HG02759 (cell line): ENCODE measurements at regions not wholly inside any gene's neighbourhood (a gene's known extent, or its start where the extent isn't known, plus 50 kb on each side); places are given as distances from the start of the nearest gene placed in this dataset.
"Not testable (repeated sequence)": the region's sequence is repeated elsewhere in the genome, so short reads cannot be mapped to it uniquely, and the experiment has no call there.

Source experiments
- ATAC-seq: cut with Tn5 transposase; IDR thresholded peaks from one replicate; pipeline ENCODE4 v1.9.1; 2021; ENCODE audit warnings: mild to moderate bottlenecking, moderate library complexity; ENCODE audit not compliant: unreplicated experiment

- no peak for ATAC-seq
Measured at GRCh38 chr15:100764778-100765466, 114.7 kb upstream of the ALDH1A3 start.

DNA sequence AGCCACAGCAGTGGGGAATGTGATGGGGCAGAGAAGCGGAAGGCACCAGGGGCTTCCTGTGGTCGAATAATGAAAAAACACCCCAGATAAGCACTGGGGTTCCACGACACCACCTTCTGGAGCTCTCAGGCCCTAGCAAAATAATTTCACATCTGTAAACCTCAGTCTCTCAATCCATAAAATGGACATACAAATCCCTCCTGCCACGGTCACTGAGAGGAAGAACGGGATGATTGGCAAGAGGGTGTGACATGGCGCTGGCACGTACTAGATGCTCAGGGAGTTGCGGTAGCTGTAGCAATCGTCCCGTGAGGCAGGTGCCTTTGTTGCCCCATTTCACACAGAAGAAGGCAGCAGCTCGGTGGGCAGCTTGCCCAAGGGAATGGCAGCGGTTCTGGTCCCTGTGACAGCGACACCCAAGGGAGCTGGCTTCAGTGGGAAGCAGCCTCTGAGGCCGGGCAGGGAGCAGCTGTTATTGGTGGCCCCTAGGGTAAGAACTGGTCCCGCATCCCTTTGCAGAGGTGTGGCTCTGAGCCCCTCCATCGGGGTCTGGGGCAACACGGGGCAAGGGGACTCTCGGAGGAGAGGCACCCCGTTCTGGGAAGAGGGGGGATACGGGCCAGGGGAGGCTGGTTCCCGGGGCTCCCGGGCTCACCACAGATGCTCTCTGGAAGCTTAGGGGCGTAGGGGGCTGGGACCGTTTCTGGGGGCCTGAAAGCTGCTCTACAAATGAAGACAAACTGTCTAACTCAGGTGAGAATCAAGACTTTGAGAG, 114.0 kb upstream of the ALDH1A3 start:
- no peak for ATAC-seq

GRCh38 chr15:100766243-100767000, 113.2 kb upstream of the ALDH1A3 start:
- no peak for ATAC-seq

- ATAC-seq, result no peak
Measured at GRCh38 chr15:100767001-100767825, 112.4 kb upstream of the ALDH1A3 start.

GRCh38 chr15:100768501-100768931, 111.1 kb upstream of the ALDH1A3 start:
- ATAC-seq, result no peak

- ATAC-seq, result no peak
Measured at GRCh38 chr15:100769043-100769974, 110.3 kb upstream of the ALDH1A3 start.

DNA sequence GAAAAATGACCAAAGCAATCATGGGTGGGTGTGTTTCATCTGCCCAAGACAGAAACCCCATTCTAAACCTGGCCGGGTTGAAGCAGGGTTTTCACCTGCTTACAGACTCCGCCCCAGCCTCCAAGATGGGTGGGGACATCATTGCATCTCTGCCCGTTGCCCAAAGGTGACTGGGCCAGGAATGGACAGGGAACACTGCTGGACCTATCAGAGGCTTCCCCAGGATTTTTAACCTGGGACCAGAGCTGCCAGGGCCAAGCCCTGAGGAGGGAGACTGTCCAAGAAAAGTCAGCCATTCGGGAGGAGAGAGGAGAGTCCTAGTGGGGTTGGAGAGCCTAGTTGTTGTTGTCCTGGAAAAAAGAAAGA, 109.7 kb upstream of the ALDH1A3 start:
- no peak for ATAC-seq

- no peak for ATAC-seq
Measured at GRCh38 chr15:100770661-100771584, 108.7 kb upstream of the ALDH1A3 start.

- ATAC-seq, result no peak
Measured at GRCh38 chr15:100771746-100772145, 107.9 kb upstream of the ALDH1A3 start.

GRCh38 chr15:100772478-100772877, 107.2 kb upstream of the ALDH1A3 start:
- ATAC-seq, result no peak

GRCh38 chr15:100772892-100773520, 106.6 kb upstream of the ALDH1A3 start:
- ATAC-seq, result no peak

DNA sequence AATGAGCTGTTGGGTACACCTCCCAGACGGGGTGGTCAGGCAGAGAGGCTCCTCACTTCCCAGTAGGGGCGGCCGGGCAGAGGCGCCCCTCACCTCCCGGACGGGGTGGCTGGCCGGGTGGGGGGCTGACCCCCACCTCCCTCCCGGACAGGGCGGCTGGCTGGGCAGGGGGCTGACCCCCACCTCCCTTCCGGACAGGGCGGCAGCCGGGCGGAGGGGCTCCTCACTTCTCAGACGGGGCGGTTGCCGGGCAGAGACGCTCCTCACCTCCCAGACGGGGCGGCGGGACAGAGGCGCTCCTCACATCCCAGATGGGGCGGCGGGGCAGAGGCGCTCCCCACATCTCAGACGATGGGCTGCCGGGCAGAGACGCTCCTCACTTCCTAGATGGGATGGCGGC, 105.6 kb upstream of the ALDH1A3 start:
- not testable (repeated sequence) for ATAC-seq

DNA sequence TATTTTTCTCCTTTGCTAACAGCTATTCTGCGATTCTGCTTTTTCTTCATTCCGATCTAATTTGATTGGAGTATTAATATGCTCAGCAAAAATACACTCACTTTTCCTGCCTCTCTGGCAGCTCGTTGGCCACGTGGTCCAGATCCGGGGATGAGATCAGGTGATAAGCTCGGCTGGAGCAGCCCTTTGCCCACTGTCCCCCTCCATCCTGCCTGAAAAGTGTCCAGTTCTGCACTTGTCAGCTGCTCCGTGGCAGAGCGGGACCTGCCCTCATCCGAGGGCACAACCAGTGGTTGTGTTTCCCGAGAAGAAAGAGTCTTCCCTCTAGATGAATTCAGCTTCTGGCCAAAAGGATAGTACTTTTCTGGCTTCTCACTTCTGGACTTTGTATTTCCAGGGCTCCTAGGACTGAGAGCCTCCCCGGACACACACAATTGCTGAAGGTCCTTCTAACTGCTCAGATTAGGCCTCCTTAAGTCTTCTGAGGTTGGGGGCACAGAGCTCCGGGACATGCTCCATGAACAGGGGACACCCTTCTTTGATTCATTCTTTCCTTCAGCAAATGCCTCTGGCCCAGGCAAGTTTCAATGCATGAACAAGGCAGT, 103.9 kb upstream of the ALDH1A3 start:
- ATAC-seq, result no peak

DNA sequence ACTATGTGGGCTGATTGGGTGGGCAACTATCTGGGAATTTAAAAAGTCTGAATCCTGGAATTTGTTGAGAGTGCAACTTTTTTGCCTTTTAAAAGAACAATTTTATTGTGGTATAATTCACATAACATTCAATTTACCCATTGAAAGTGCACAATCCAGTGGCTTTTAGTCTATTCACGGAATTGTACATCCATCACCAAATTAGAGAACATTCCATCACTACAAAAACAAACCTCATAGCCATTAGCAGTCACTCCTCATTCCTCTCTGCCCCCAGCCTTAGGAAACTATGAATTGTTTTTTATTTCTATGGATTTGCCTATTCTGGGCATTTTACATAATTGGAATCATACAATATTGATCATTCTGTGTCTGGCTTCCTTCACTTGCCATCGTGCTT, 101.8 kb upstream of the ALDH1A3 start:
- no peak for ATAC-seq

DNA sequence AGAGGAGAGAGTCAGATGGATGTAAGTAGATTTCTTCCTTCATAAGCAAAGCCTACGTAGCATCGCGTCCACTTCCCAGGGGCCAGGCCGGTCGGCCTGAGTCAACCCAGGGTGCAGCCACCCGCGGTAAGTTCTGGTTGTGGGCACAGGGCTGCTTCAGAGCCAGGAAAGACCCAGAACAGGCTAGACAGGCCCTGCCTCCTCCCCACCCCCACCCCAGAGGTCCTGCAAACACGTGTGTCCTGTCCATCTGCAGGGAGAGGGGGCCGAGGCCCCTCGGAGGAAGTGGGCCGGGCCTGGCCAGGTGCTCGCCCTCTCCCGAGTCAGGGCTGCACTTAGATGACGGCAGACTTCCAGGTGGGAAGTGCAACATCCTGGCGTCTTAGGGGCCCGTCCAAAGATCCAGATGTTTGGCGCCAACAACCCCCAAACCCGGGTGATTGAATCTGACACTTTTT, 100.8 kb upstream of the ALDH1A3 start:
- no peak for ATAC-seq

GRCh38 chr15:100779331-100780207, 100.1 kb upstream of the ALDH1A3 start:
- ATAC-seq, result no peak
